ENCODE measurements at regions not wholly inside any gene's neighbourhood (a gene's known extent, or its start where the extent isn't known, plus 50 kb on each side); places are given as distances from the start of the nearest gene placed in this dataset.

- no peak for DNase-seq (ENCODE audit: low read depth, low spot score)
These were observed 93.4 kb downstream of the GLI2 start for GRCh38 chr2:120828829-120829632.

- DNase-seq (ENCODE audit: low read depth, low spot score): no peak
These were observed 94.0 kb downstream of the GLI2 start for GRCh38 chr2:120829633-120830025.

- DNase-seq (ENCODE audit: low read depth, low spot score): no peak
These were observed 94.6 kb downstream of the GLI2 start for GRCh38 chr2:120830096-120830830.

- DNase-seq (ENCODE audit: low read depth, low spot score): no peak
These were observed 95.4 kb downstream of the GLI2 start for GRCh38 chr2:120831086-120831485.

GRCh38 chr2:120831891-120832290 lies 96.2 kb downstream of the GLI2 start:
- no peak for DNase-seq (ENCODE audit: low read depth, low spot score)

- DNase-seq (ENCODE audit: low read depth, low spot score): no peak
These were observed 96.8 kb downstream of the GLI2 start for GRCh38 chr2:120832296-120833070.

GRCh38 chr2:120833127-120833675 lies 97.5 kb downstream of the GLI2 start:
- no peak for DNase-seq (ENCODE audit: low read depth, low spot score)

- no peak for DNase-seq (ENCODE audit: low read depth, low spot score)
These were observed 98.5 kb downstream of the GLI2 start for GRCh38 chr2:120834206-120834605.

GRCh38 chr2:120836281-120836680 lies 100.6 kb downstream of the GLI2 start:
- no peak for DNase-seq (ENCODE audit: low read depth, low spot score)

- DNase-seq (ENCODE audit: low read depth, low spot score): no peak
These were observed 105.3 kb downstream of the GLI2 start for GRCh38 chr2:120840795-120841487.

GRCh38 chr2:120842456-120843439 lies 107.1 kb downstream of the GLI2 start:
- DNase-seq (ENCODE audit: low read depth, low spot score): no peak

GRCh38 chr2:120844070-120844738 lies 108.5 kb downstream of the GLI2 start:
- no peak for DNase-seq (ENCODE audit: low read depth, low spot score)

- no peak for DNase-seq (ENCODE audit: low read depth, low spot score)
These were observed 109.6 kb downstream of the GLI2 start for GRCh38 chr2:120845277-120845676.

GRCh38 chr2:120846406-120847095 lies 110.9 kb downstream of the GLI2 start:
- DNase-seq (ENCODE audit: low read depth, low spot score): no peak

GRCh38 chr2:120847700-120848321 lies 112.1 kb downstream of the GLI2 start:
- DNase-seq (ENCODE audit: low read depth, low spot score): no peak

- no peak for DNase-seq (ENCODE audit: low read depth, low spot score)
These were observed 113.6 kb downstream of the GLI2 start for GRCh38 chr2:120849278-120849677.

GRCh38 chr2:120850551-120850950 lies 114.9 kb downstream of the GLI2 start:
- DNase-seq (ENCODE audit: low read depth, low spot score): no peak

GRCh38 chr2:120851116-120851773 lies 115.6 kb downstream of the GLI2 start:
- DNase-seq (ENCODE audit: low read depth, low spot score): no peak
